Esophagus muscularis mucosa (tissue), 4 donors: ENCODE measurements at regions not wholly inside any gene's neighbourhood (a gene's known extent, or its start where the extent isn't known, plus 50 kb on each side); places are given as distances from the start of the nearest gene placed in this dataset.
A peak's percentile ranks its signal among the peaks of the same experiment; 100 is the strongest.

Source experiments
- DNase-seq: peaks from one replicate; pipeline ENCODE4 v3.0.0-alpha.2; 2017; ENCODE audit errors: extremely low spot score
- H3K27ac ChIP-seq, 4 donors: fragments of 200-600 bp; sonication (generic); replicated peaks in 1 of 4; 1 replicate in 3 of 4; 2 replicates in 1 of 4; pipeline ENCODE4 v1.5.1; 2016 to 2019; ENCODE audit warnings: mild to moderate bottlenecking in 1 of 4
- H3K27me3 ChIP-seq, 4 donors: fragments of 200-600 bp; sonication (generic); one replicate each; pipeline versions ENCODE4 v1.5.1 to v1.6.0; 2016 to 2019
- H3K36me3 ChIP-seq, 4 donors: fragments of 200-600 bp; sonication (generic); one replicate each; pipeline ENCODE4 v1.5.1; 2016 to 2019
- H3K4me1 ChIP-seq, 4 donors: fragments of 200-600 bp; sonication (generic); one replicate each; pipeline ENCODE4 v1.5.1; 2016 to 2019
- H3K4me3 ChIP-seq, 4 donors: fragments of 200-600 bp; sonication (generic); 1 replicate in 2 of 4; 2 replicates in 2 of 4; pipeline ENCODE4 v1.5.1; 2016 to 2019; ENCODE audit warnings: mild to moderate bottlenecking in 4 of 4, moderate library complexity in 1 of 4
- H3K9me3 ChIP-seq, 4 donors: fragments of 200-600 bp; sonication (generic); 1 replicate in 3 of 4; 2 replicates in 1 of 4; pipeline ENCODE4 v1.5.1; 2016 to 2019
- EP300 ChIP-seq: sonication (generic); formaldehyde crosslinking; IDR thresholded peaks from one replicate; pipeline ENCODE4 v1.6.1; 2017; ENCODE audit warnings: antibody characterized with exemption
- POLR2A ChIP-seq: fragments of 450-650 bp; IDR thresholded peaks from one replicate; pipeline ENCODE4 v1.6.1; 2017; ENCODE audit warnings: antibody characterized with exemption, moderate library complexity, mild to moderate bottlenecking, low read depth
- POLR2AphosphoS5 ChIP-seq, 2 donors: sonication (generic); formaldehyde crosslinking; IDR thresholded peaks; one replicate each; pipeline ENCODE4 v1.6.1; 2017; ENCODE audit warnings: antibody characterized with exemption in 2 of 2
- WGBS: methylation state at CpG from one replicate; pipeline ENCODE4 v1.1.5; 2018; 5-methylcytosine and 5-hydroxymethylcytosine counted together
- intact Hi-C: fragments of 100-400 bp; cut with DNase I; formaldehyde crosslinking; loops from one replicate; pipeline ENCODE4 v1.15.1; 2023
- TF ChIP-seq, protein P1 (sequence below), 3 experiments: fragments of 200-600 bp in 2 of 3; fragments of 450-650 bp in 1 of 3; sonication (generic) in 2 of 3; IDR thresholded peaks; one replicate each; pipeline ENCODE4 v1.5.1; 2017 to 2019; ENCODE audit warnings: antibody characterized with exemption in 3 of 3, mild to moderate bottlenecking in 2 of 3, moderate library complexity in 1 of 3

- no peaks in the 10 kb centered on the region for H3K4me1 ChIP-seq
- WGBS = 62% methylated on average over 3 of the region's 3 CpGs
- TF ChIP-seq EP300 = no peak
- TF ChIP-seq, protein P1, sequence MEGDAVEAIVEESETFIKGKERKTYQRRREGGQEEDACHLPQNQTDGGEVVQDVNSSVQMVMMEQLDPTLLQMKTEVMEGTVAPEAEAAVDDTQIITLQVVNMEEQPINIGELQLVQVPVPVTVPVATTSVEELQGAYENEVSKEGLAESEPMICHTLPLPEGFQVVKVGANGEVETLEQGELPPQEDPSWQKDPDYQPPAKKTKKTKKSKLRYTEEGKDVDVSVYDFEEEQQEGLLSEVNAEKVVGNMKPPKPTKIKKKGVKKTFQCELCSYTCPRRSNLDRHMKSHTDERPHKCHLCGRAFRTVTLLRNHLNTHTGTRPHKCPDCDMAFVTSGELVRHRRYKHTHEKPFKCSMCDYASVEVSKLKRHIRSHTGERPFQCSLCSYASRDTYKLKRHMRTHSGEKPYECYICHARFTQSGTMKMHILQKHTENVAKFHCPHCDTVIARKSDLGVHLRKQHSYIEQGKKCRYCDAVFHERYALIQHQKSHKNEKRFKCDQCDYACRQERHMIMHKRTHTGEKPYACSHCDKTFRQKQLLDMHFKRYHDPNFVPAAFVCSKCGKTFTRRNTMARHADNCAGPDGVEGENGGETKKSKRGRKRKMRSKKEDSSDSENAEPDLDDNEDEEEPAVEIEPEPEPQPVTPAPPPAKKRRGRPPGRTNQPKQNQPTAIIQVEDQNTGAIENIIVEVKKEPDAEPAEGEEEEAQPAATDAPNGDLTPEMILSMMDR (IDR thresholded peaks at IDR 0.05) = no peak
- no peak for TF ChIP-seq POLR2A
- no peak for TF ChIP-seq POLR2AphosphoS5 (IDR thresholded peaks at IDR 0.05)
- intact Hi-C loops = no loop called here
- no peak overlapping the region for H3K27ac ChIP-seq
- no peak overlapping the region for H3K4me3 ChIP-seq
- no peaks in the 10 kb centered on the region for H3K9me3 ChIP-seq
- no peaks in the 10 kb centered on the region for H3K27me3 ChIP-seq
- H3K36me3 ChIP-seq = no peaks in the 10 kb centered on the region
- no peak for DNase-seq
These were observed 441.0 kb upstream of the HS3ST5 start for GRCh38 chr6:114783783-114784182.

DNA sequence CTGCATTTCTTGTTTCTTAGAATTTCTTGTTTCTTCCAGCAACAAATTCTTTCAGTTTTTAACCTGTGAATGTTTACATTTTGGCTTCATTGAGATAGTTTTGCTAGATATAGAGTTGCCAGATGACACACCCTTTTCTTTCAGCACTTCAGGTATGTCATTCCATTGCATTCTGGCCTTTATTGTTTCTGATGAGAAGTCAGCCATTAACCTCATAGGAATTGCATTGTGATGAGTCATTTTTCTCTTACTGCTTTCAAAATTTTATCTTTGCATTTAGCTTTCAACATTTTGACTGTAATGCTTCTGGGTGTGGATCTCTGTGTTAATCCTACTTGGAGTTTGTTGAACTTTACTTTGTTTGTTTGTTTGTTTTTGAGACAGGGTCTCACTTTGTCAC, 440.3 kb upstream of the HS3ST5 start:
- TF ChIP-seq, protein P1 (IDR thresholded peaks at IDR 0.05) = no peak
- TF ChIP-seq POLR2A (no peak), POLR2AphosphoS5 (IDR thresholded peaks at IDR 0.05) (no peak), EP300 (no peak)
- intact Hi-C loops = no loop called here
- no peaks in the 10 kb centered on the region for H3K36me3 ChIP-seq
- no peaks in the 10 kb centered on the region for H3K27me3 ChIP-seq
- no peak for DNase-seq
- no peak overlapping the region for H3K27ac ChIP-seq
- H3K4me1 ChIP-seq = no peaks in the 10 kb centered on the region
- no peak overlapping the region for H3K4me3 ChIP-seq
- H3K9me3 ChIP-seq = no peaks in the 10 kb centered on the region

GRCh38 chr6:114764866-114765265, 422.0 kb upstream of the HS3ST5 start:
- Histone ChIP-seq H3K4me1 (no peaks in the 10 kb centered on the region), H3K4me3 (no peak overlapping the region), H3K36me3 (no peaks in the 10 kb centered on the region), H3K9me3 (peaks cover 0 to 3% (median 0%) of the 10 kb centered on the region in 4 donors), H3K27ac (no peak overlapping the region), H3K27me3 (no peaks in the 10 kb centered on the region)
- TF ChIP-seq, protein P1 (IDR thresholded peaks at IDR 0.05) = no peak
- no peak for TF ChIP-seq POLR2A
- no peak for TF ChIP-seq EP300
- no peak for TF ChIP-seq POLR2AphosphoS5 (IDR thresholded peaks at IDR 0.05)
- 87% methylated on average over 2 of the region's 2 CpGs for WGBS
- no peak for DNase-seq
- intact Hi-C loops = no loop called here

GRCh38 chr6:114762145-114762544, 419.3 kb upstream of the HS3ST5 start:
- WGBS = 47% methylated on average over 4 of the region's 4 CpGs
- Histone ChIP-seq H3K9me3 (peaks cover 0 to 3% (median 0%) of the 10 kb centered on the region in 4 donors), H3K36me3 (no peaks in the 10 kb centered on the region), H3K4me1 (no peaks in the 10 kb centered on the region), H3K27me3 (no peaks in the 10 kb centered on the region), H3K4me3 (no peak overlapping the region), H3K27ac (no peak overlapping the region)
- DNase-seq = no peak
- intact Hi-C loops = no loop called here
- TF ChIP-seq, protein P1 (IDR thresholded peaks at IDR 0.05) = no peak
- no peak for TF ChIP-seq EP300
- TF ChIP-seq POLR2AphosphoS5 (IDR thresholded peaks at IDR 0.05) = no peak
- TF ChIP-seq POLR2A = no peak

DNA sequence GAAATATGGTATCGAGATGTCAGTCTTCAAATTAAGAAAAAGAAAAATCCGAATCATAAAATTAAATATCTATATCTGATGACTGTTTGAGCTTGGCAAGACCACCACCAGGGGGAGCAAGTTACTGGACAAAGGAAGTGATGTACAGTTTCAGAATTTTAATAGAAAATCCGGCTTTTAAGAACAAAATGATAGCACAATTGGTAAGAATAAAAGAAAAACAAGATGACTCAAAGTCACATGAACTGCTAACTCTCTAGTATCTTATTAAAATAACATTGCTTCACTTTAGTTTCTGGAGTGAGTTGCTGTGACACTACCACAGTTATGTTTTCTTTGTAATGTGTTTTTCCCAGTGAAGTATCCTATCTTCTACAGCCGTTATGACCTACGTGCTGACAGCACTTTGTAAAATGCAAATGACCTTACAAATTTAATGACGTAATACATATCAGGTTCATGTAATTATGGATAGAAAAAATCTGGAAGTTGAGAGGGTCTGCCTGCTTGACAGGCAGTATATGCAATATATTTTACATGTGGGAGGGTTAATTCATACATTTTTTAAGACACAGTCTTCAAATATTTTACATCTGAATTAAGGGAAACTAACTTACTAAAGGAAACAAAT, 405.3 kb upstream of the HS3ST5 start:
- no peak overlapping the region for H3K27ac ChIP-seq
- no peaks in the 10 kb centered on the region for H3K27me3 ChIP-seq
- H3K9me3 ChIP-seq = no peaks in the 10 kb centered on the region
- intact Hi-C loops = loop anchor here (5.0 kb wide), 1 partner anchor 1149 kb away; no protein-coding TSS in a partner anchor
- H3K4me1 ChIP-seq = no peaks in the 10 kb centered on the region
- no peak for DNase-seq
- no peaks in the 10 kb centered on the region for H3K36me3 ChIP-seq
- TF ChIP-seq, protein P1 (IDR thresholded peaks at IDR 0.05) = peak; percentile 34 to 65 (median 64)
- no peak for TF ChIP-seq POLR2AphosphoS5 (IDR thresholded peaks at IDR 0.05)
- 31% methylated on average over 6 of the region's 6 CpGs for WGBS
- no peak overlapping the region for H3K4me3 ChIP-seq
